ENCODE measurements at regions not wholly inside any gene's neighbourhood (a gene's known extent, or its start where the extent isn't known, plus 50 kb on each side); places are given as distances from the start of the nearest gene placed in this dataset.
A peak's percentile ranks its signal among the peaks of the same experiment; 100 is the strongest.
"Not testable (repeated sequence)": the region's sequence is repeated elsewhere in the genome, so short reads cannot be mapped to it uniquely, and the experiment has no call there.

- no peak for DNase-seq
Observed at GRCh38 chr13:86038490-86038889, 239.3 kb upstream of the SLITRK6 start.

DNA sequence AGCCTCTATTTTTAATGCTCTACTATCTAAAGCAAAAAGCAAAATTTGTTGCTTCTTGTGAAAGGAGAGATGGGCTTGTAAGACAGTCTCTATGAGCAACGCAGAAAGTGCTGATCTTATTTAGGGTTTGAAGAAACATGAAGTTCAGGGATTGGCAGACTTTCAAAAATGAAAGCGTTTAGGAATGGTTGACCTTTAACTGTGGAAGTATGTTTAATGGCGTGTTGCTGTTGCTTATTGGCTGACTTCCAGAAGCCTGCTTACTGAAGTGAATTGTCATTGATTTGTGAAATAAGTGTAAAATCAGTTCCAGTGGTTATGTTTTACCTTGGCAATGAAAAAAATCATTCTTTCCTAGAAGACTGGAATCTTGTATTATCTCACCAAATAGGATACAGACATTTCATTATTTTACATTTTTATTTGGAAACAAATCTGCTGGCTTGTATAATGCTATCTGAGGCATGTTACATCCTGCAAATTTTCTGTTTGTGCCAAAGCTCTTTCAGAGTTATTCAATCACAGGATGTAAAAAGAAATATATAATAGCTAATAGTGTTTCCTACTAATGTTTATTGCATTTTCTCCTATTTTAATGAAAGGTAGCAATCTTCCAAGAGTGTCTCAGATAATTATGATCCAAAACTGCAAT is 221.3 kb upstream of the SLITRK6 start:
- DNase-seq = no peak

GRCh38 chr13:86006317-86006716 is 207.1 kb upstream of the SLITRK6 start:
- DNase-seq = no peak

DNA sequence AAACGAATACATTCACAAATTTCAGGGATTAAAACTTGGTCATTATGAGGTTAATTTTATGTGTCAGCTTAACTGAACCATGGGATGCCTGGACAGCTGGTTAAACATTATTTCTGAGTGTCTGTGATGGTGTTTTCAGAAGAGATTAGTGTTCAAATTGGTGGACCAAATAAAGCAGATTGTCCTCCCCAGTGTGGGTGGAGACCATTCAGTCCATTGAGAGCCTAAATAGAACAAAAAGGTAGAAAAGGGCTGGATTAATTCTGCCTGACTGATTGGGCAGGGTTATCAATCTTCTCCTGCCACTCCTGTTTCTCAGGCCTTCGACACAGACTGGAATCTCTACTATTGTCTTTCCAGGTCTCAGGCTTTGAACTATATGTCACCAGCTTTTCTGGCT is 203.8 kb upstream of the SLITRK6 start:
- peak; percentile 85 for DNase-seq

- no peak for DNase-seq
Observed at GRCh38 chr13:86000546-86000945, 201.3 kb upstream of the SLITRK6 start.

- no peak for DNase-seq
Observed at GRCh38 chr13:85997587-85997986, 198.4 kb upstream of the SLITRK6 start.

GRCh38 chr13:85995788-85996418 is 196.7 kb upstream of the SLITRK6 start:
- DNase-seq = peak; percentile 34

DNA sequence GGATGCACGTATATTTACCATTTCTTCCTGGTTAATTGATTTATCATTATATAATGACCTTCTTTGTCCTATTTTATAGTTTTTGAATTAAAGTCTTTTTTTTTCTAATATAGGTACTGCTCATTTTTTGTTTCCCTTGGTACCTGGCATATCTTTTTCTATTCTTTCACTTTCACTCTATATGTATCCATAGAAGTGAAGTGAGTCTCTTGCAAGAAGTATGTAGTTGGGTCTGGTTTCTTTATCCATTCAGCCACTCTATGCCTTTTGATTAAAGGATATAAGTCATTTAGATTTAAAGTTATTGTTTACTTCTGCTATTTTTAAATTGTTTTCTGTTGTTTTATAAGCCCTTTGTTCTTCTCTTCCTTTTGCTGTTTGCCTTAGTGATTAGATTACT is 194.3 kb upstream of the SLITRK6 start:
- no peak for DNase-seq

- no peak for DNase-seq
Observed at GRCh38 chr13:85990397-85990796, 191.2 kb upstream of the SLITRK6 start.

- DNase-seq = no peak
Observed at GRCh38 chr13:85985797-85986196, 186.6 kb upstream of the SLITRK6 start.

DNA sequence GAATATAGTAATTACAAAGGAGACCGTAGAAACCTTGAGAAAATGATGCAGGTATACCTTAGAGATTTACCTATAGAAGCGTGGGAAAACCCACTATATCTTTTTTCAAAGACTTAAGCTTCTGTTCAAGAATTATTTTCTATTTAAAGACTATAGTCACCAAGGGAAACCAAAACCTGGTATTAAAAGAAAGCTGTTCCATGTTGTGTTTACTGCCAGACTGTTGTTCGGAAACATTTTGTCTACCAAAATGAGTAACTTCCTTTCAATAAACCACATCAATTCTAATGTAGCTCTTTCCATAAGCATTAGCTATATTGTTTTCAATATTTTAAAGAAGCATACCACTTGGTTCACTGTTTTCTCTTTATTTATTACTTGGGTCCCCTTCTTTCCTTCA is 182.9 kb upstream of the SLITRK6 start:
- DNase-seq = no peak

GRCh38 chr13:85980447-85980846 is 181.2 kb upstream of the SLITRK6 start:
- not testable (repeated sequence) for DNase-seq

DNA sequence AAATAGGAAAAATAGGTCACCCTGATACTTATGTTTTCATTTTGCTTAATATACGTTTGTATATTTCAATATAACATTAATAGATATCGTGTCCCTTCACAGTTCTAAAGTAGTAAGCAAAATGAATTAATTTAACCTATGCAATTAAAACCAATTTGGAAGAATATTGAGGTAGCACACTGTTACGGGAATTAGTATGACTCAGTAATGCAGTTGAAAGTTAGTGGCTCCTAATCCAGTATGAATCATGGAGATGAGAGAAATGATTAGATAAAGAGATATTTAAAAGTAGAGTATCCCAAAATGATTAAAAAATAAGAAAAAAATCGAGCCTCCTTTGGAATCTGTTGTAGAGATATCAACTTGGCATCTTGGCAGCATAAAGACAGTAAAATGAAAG is 177.0 kb upstream of the SLITRK6 start:
- DNase-seq = no peak

- no peak for DNase-seq
Observed at GRCh38 chr13:85974608-85975366, 175.6 kb upstream of the SLITRK6 start.

DNA sequence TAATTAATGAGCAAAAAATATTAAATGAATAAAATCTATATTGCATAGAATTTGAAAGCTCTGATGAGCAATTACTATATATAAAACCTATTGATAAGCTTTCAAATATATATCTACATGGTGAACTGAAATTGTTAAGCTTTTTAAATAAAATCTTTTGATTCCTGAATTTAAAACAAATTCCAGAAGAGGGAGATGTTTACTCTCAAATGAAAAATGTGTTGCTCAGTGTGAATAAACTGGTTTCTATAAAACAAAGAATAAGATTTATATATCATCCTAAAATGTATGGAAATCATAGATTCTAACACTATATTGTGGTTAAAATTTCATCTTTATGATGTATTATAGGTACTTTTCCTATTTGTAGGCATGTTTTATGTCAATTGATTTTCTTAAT is 171.5 kb upstream of the SLITRK6 start:
- DNase-seq = no peak

DNA sequence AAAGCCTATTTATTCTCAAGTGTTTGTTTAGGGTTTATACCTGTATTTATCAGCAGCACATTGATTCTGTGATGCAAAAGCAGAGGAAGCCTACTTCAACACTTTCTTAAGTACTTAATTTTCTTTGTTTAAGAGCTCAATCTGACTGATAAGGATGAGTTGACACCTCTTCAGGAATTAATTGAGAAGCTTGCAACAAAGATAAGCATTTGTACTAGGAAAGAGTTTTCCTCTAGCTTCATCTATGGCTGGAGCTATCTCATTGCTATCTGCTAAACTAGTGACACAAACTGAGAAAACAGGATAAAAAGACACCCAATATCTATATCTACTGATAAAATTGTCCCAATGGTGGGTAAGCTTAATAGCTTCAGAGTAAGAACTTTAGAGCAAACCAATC is 170.1 kb upstream of the SLITRK6 start:
- DNase-seq = no peak

DNA sequence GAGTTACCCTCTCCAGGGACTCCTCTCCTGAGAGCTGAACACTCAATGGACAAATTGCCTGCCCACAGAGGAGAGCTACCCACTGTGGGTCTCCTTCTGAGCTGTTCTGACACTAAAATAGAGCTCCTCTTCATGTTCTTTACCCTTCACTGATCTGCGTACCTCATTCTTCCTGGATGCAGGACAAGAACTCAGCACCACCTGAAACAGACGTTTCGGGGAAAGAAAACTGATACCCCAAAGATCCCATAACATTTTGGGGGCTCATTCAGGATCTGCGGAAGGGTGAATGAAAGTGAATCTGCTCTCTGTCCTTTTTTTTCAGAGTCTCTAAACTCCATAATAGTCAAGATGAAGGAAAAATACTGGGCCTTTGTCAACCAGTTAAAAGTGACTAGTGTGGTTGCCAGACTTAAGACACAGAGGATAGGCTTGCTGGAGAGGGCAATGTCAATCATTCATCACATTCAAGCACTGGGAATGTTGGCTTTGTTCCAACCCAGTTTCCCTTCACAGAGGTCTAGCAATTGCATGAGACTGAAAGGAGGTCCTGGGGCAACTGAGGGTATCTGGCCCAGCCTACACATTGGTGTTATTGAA is 136.7 kb upstream of the SLITRK6 start:
- DNase-seq = no peak

GRCh38 chr13:85930108-85930507 is 130.9 kb upstream of the SLITRK6 start:
- no peak for DNase-seq

DNA sequence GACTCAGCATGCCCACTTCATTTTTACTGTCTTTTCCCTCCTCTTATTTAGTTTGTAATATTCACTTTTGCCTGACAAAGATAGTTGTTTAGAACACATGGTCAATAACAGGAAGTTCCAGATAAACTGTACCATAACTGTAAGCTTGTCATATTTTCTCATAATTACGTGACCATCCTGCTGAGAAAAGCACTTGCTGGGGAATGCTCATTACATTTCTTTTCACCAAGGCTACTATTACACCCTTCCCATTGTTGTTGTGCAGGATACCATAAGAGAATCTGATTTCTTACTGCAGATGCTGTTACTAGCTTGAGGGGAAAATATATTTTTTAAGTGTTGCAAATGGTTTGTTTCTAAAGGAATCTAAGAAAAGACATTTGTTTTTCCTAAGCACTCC is 111.7 kb upstream of the SLITRK6 start:
- DNase-seq = no peak

DNA sequence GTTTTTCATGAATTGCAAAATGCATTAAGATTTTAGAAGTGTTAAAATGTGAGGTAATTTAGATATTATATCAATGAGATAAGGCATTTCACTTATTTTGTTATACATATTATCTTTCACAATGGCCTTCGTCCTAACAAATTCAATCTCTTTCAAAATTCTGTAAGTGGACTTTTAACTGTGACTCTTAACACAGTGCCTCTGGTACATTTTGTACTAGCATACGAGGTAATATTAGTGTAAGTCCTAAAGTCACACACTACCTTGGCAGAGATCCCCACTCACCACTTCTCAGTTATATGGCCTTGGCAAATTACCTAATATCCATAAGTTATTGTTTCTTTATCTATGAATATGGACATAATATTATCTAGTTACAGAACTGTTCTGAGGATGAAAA is 101.3 kb upstream of the SLITRK6 start:
- DNase-seq = no peak

- DNase-seq = no peak
Observed at GRCh38 chr13:85896516-85897450, 97.6 kb upstream of the SLITRK6 start.

DNA sequence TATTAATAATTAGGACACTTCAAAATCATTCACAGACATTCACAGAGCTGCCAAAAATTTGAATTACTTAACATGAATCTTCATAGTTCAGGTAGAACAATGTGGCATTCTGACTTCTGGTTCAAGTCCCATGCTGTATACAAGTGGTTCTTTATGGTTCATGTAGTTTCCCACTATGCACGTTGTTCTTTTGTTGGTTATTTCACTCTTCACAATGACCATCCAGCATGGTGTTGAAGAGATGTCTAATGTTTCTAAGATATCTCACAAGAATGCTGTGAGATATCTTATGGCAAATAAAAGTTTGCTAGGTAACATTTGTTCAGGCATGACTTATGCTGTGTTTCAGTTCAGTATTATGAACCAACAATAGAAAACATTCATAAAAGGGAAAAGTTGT is 88.2 kb upstream of the SLITRK6 start:
- DNase-seq = no peak

- no peak for DNase-seq
Observed at GRCh38 chr13:85879014-85879413, 79.8 kb upstream of the SLITRK6 start.

All from NCI-H1417 treated with DMSO at 0.1 percent for 48 hours (cell line).